WTC11 (cell line): ENCODE measurements at regions not wholly inside any gene's neighbourhood (a gene's known extent, or its start where the extent isn't known, plus 50 kb on each side); places are given as distances from the start of the nearest gene placed in this dataset.

Experiments used
- ARID4B ChIP-seq: sonication (generic); formaldehyde crosslinking; IDR thresholded peaks from 2 replicates; pipeline ENCODE4 v1.8.0; 2023; ENCODE audit warnings: missing genetic modification reagents, mild to moderate bottlenecking, borderline replicate concordance
- ATF6 ChIP-seq: sonication (generic); formaldehyde crosslinking; IDR thresholded peaks from 2 replicates; pipeline ENCODE4 v1.8.1; 2023; ENCODE audit warnings: mild to moderate bottlenecking, missing genetic modification reagents
- CBFB ChIP-seq: sonication (generic); formaldehyde crosslinking; IDR thresholded peaks from 2 replicates; pipeline ENCODE4 v1.8.1; 2022; ENCODE audit warnings: mild to moderate bottlenecking, low read depth, missing genetic modification reagents
- CTCF ChIP-seq: fragments of 200-600 bp; IDR thresholded peaks from 2 replicates; pipeline ENCODE4 v1.8.0; 2022; ENCODE audit warnings: antibody characterized with exemption
- EMX1 ChIP-seq: fragments of 250-450 bp; sonication (Bioruptor Pico); IDR thresholded peaks from 2 replicates; pipeline ENCODE4 v1.8.0; 2021; ENCODE audit warnings: mild to moderate bottlenecking
- ESRRA ChIP-seq: sonication (generic); formaldehyde crosslinking; IDR thresholded peaks from 2 replicates; pipeline ENCODE4 v1.8.1; 2022; ENCODE audit warnings: mild to moderate bottlenecking, missing genetic modification reagents, borderline replicate concordance
- GRHL2 ChIP-seq: fragments of 250-450 bp; sonication (Bioruptor Pico); IDR thresholded peaks from 2 replicates; pipeline ENCODE4 v1.8.0; 2022; ENCODE audit warnings: mild to moderate bottlenecking, moderate library complexity; ENCODE audit not compliant: insufficient replicate concordance, severe bottlenecking
- HMGXB4 ChIP-seq: sonication (generic); formaldehyde crosslinking; IDR thresholded peaks from 2 replicates; pipeline ENCODE4 v1.8.1; 2023; ENCODE audit warnings: mild to moderate bottlenecking, moderate library complexity, missing genetic modification reagents
- NR2C2 ChIP-seq: sonication (generic); formaldehyde crosslinking; IDR thresholded peaks from 2 replicates; pipeline ENCODE4 v1.8.0; 2022; ENCODE audit warnings: mild to moderate bottlenecking, missing genetic modification reagents
- TEAD4 ChIP-seq: sonication (generic); formaldehyde crosslinking; IDR thresholded peaks from 2 replicates; pipeline ENCODE4 v1.8.0; 2022; ENCODE audit warnings: mild to moderate bottlenecking, missing genetic modification reagents
- TP53 ChIP-seq: sonication (generic); formaldehyde crosslinking; IDR thresholded peaks from 2 replicates; pipeline ENCODE4 v1.8.1; 2023; ENCODE audit warnings: mild to moderate bottlenecking, missing genetic modification reagents
- ZNF138 ChIP-seq: sonication (generic); formaldehyde crosslinking; conservative IDR thresholded peaks from 2 replicates; pipeline ENCODE4 v1.8.1; 2022; ENCODE audit warnings: mild to moderate bottlenecking, moderate library complexity, missing genetic modification reagents
- ZNF317 ChIP-seq: sonication (generic); formaldehyde crosslinking; IDR thresholded peaks from 2 replicates; pipeline ENCODE4 v1.8.1; 2023; ENCODE audit warnings: low read depth, mild to moderate bottlenecking, moderate library complexity, missing genetic modification reagents, borderline replicate concordance
- ZSCAN18 ChIP-seq: fragments of 250-450 bp; sonication (Bioruptor Pico); IDR thresholded peaks from 2 replicates; pipeline ENCODE4 v2.1.2; 2022; ENCODE audit warnings: mild to moderate bottlenecking, moderate library complexity

- TF ChIP-seq CTCF, result no peak
- no peak for TF ChIP-seq GRHL2 (CRISPR knock-in tag)
- no peak for TF ChIP-seq HMGXB4 (CRISPR knock-in tag)
- TF ChIP-seq NR2C2 (CRISPR knock-in tag), result no peak
- TF ChIP-seq ATF6 (CRISPR knock-in tag), result no peak
- no peak for TF ChIP-seq EMX1 (CRISPR knock-in tag)
- TF ChIP-seq ZSCAN18 (CRISPR knock-in tag), result no peak
- no peak for TF ChIP-seq ARID4B (CRISPR knock-in tag)
- TF ChIP-seq TP53 (CRISPR knock-in tag), result no peak
- TF ChIP-seq ZNF138 (CRISPR knock-in tag), result no peak
- TF ChIP-seq TEAD4 (CRISPR knock-in tag), result no peak
- no peak for TF ChIP-seq CBFB (CRISPR knock-in tag)
- TF ChIP-seq ZNF317 (CRISPR knock-in tag), result no peak
- no peak for TF ChIP-seq ESRRA (CRISPR knock-in tag)
Measured at GRCh38 chr1:81020506-81020905, 780.2 kb upstream of the ADGRL2 start.
